ENCODE measurements at regions not wholly inside any gene's neighbourhood (a gene's known extent, or its start where the extent isn't known, plus 50 kb on each side); places are given as distances from the start of the nearest gene placed in this dataset.

GRCh38 chr10:4024516-4025245 is 239.7 kb upstream of the KLF6 start:
- no peak for DNase-seq (ENCODE audit: low spot score)

GRCh38 chr10:4024027-4024426 is 239.0 kb upstream of the KLF6 start:
- no peak for DNase-seq (ENCODE audit: low spot score)

- DNase-seq (ENCODE audit: low spot score) = no peak
Measured at GRCh38 chr10:4022473-4022872, 237.5 kb upstream of the KLF6 start.

- no peak for DNase-seq (ENCODE audit: low spot score)
Measured at GRCh38 chr10:4020631-4021030, 235.6 kb upstream of the KLF6 start.

- DNase-seq (ENCODE audit: low spot score) = no peak
Measured at GRCh38 chr10:4018054-4018511, 233.1 kb upstream of the KLF6 start.

GRCh38 chr10:4017336-4017735 is 232.3 kb upstream of the KLF6 start:
- DNase-seq (ENCODE audit: low spot score) = no peak

GRCh38 chr10:4016214-4016740 is 231.3 kb upstream of the KLF6 start:
- no peak for DNase-seq (ENCODE audit: low spot score)

- no peak for DNase-seq (ENCODE audit: low spot score)
Measured at GRCh38 chr10:4013651-4014121, 228.7 kb upstream of the KLF6 start.

- no peak for DNase-seq (ENCODE audit: low spot score)
Measured at GRCh38 chr10:4012848-4013247, 227.8 kb upstream of the KLF6 start.

- DNase-seq (ENCODE audit: low spot score) = no peak
Measured at GRCh38 chr10:4011136-4011812, 226.3 kb upstream of the KLF6 start.

GRCh38 chr10:4008676-4009382 is 223.8 kb upstream of the KLF6 start:
- no peak for DNase-seq (ENCODE audit: low spot score)

- DNase-seq (ENCODE audit: low spot score) = no peak
Measured at GRCh38 chr10:4007771-4008170, 222.8 kb upstream of the KLF6 start.

GRCh38 chr10:4006858-4007257 is 221.8 kb upstream of the KLF6 start:
- no peak for DNase-seq (ENCODE audit: low spot score)

- DNase-seq (ENCODE audit: low spot score) = no peak
Measured at GRCh38 chr10:4006051-4006450, 221.0 kb upstream of the KLF6 start.

GRCh38 chr10:4004990-4005389 is 220.0 kb upstream of the KLF6 start:
- DNase-seq (ENCODE audit: low spot score) = no peak

GRCh38 chr10:4004144-4004543 is 219.1 kb upstream of the KLF6 start:
- DNase-seq (ENCODE audit: low spot score) = no peak

GRCh38 chr10:4003348-4003973 is 218.5 kb upstream of the KLF6 start:
- DNase-seq (ENCODE audit: low spot score) = no peak

- no peak for DNase-seq (ENCODE audit: low spot score)
Measured at GRCh38 chr10:4001811-4002210, 216.8 kb upstream of the KLF6 start.

GRCh38 chr10:3999642-4000041 is 214.6 kb upstream of the KLF6 start:
- no peak for DNase-seq (ENCODE audit: low spot score)

GRCh38 chr10:3996697-3997096 is 211.7 kb upstream of the KLF6 start:
- no peak for DNase-seq (ENCODE audit: low spot score)

- no peak for DNase-seq (ENCODE audit: low spot score)
Measured at GRCh38 chr10:3995302-3996210, 210.5 kb upstream of the KLF6 start.

All from H4 (cell line).